SK-N-SH (cell line): ENCODE measurements at regions not wholly inside any gene's neighbourhood (a gene's known extent, or its start where the extent isn't known, plus 50 kb on each side); places are given as distances from the start of the nearest gene placed in this dataset.

Source experiments
- CTCF ChIP-seq: fragments of 200-600 bp; sonication (generic); IDR thresholded peaks from 2 replicates; pipeline ENCODE4 v1.6.1; 2017; ENCODE audit warnings: antibody characterized with exemption, mild to moderate bottlenecking, moderate library complexity
- EP300 ChIP-seq, 2 experiments: IDR thresholded peaks; 2 replicates each; pipeline versions ENCODE4 v1.4.0 to v1.6.1; 2012; ENCODE audit warnings: borderline replicate concordance in 1 of 2, low read depth in 1 of 2, low read length in 1 of 2
- FOSL2 ChIP-seq: IDR thresholded peaks from 2 replicates; pipeline ENCODE4 v1.4.0; 2012; ENCODE audit warnings: low read depth, mild to moderate bottlenecking, moderate library complexity, borderline replicate concordance
- GATA2 ChIP-seq: sonication (generic); formaldehyde crosslinking; IDR thresholded peaks from 2 replicates; pipeline ENCODE4 v1.5.0; 2020; ENCODE audit warnings: mild to moderate bottlenecking, missing genetic modification reagents
- NRF1 ChIP-seq: IDR thresholded peaks from 2 replicates; pipeline ENCODE4 v1.6.1; 2012; ENCODE audit warnings: low read depth, mild to moderate bottlenecking, low read length
- SIN3A ChIP-seq: IDR thresholded peaks from 2 replicates; pipeline ENCODE4 v1.6.1; 2012; ENCODE audit warnings: low read depth, mild to moderate bottlenecking, low read length, moderate library complexity, borderline replicate concordance
- SMC3 ChIP-seq: IDR thresholded peaks from 2 replicates; pipeline ENCODE4 v1.6.1; 2012; ENCODE audit warnings: low read depth, low read length, improper control_type of control experiment

- TF ChIP-seq CTCF (no peak), EP300 (IDR thresholded peaks at IDR 0.05; ENCODE audit: borderline replicate concordance in 1 of 2, low read depth in 1 of 2, low read length in 1 of 2) (no peak), NRF1 (no peak), FOSL2 (no peak), SIN3A (no peak), SMC3 (no peak), GATA2 (CRISPR knock-in tag) (no peak)
Observed at GRCh38 chr3:178405531-178405930, 130.7 kb upstream of the KCNMB2 start.
